Kidney epithelial cell (primary cell): ENCODE measurements at regions not wholly inside any gene's neighbourhood (a gene's known extent, or its start where the extent isn't known, plus 50 kb on each side); places are given as distances from the start of the nearest gene placed in this dataset.

ENCODE experiments used
- DNase-seq: peaks from one replicate; pipeline ENCODE4 v3.0.0-alpha.2; 2010; ENCODE audit warnings: low read depth
- H3K27me3 ChIP-seq: 2 replicates; pipeline ENCODE4 v1.6.0; 2011; ENCODE audit warnings: low read length; ENCODE audit not compliant: control insufficient read depth, insufficient read depth
- H3K36me3 ChIP-seq: 2 replicates; pipeline ENCODE4 v1.5.1; 2011; ENCODE audit warnings: low read length; ENCODE audit not compliant: control insufficient read depth, insufficient read depth
- H3K4me3 ChIP-seq: 2 replicates; pipeline ENCODE4 v1.5.1; 2011; ENCODE audit warnings: low read depth, mild to moderate bottlenecking, control low read depth, low read length
- CTCF ChIP-seq: IDR thresholded peaks from 2 replicates; pipeline ENCODE4 v1.5.1; 2011; ENCODE audit warnings: mild to moderate bottlenecking, moderate library complexity, low read length, control low read depth, inconsistent platforms; ENCODE audit not compliant: insufficient read depth, poor library complexity, severe bottlenecking

GRCh38 chr2:6443061-6443823 is 422.5 kb downstream of the CMPK2 start:
- H3K27me3 ChIP-seq: no peaks in the 10 kb centered on the region
- H3K36me3 ChIP-seq: no peaks in the 10 kb centered on the region
- TF ChIP-seq CTCF: no peak
- H3K4me3 ChIP-seq: no peak overlapping the region
- DNase-seq: no peak

GRCh38 chr2:6444514-6444913 is 421.2 kb downstream of the CMPK2 start:
- Histone ChIP-seq H3K4me3 (no peak overlapping the region), H3K27me3 (no peaks in the 10 kb centered on the region), H3K36me3 (no peaks in the 10 kb centered on the region)
- no peak for DNase-seq
- TF ChIP-seq CTCF: no peak

- no peak for TF ChIP-seq CTCF
- DNase-seq: no peak
- no peaks in the 10 kb centered on the region for H3K27me3 ChIP-seq
These were observed 420.6 kb downstream of the CMPK2 start for GRCh38 chr2:6445156-6445555.

GRCh38 chr2:6446938-6447608 is 418.6 kb downstream of the CMPK2 start:
- Histone ChIP-seq H3K4me3 (no peak overlapping the region), H3K36me3 (no peaks in the 10 kb centered on the region), H3K27me3 (no peaks in the 10 kb centered on the region)
- no peak for TF ChIP-seq CTCF
- DNase-seq: no peak

More at GRCh38 chr2:6445156-6445555, 420.6 kb downstream of the CMPK2 start:
- Histone ChIP-seq H3K36me3 (no peaks in the 10 kb centered on the region), H3K4me3 (no peak overlapping the region)

GRCh38 chr2:6448893-6449292 is 416.8 kb downstream of the CMPK2 start:
- no peak for TF ChIP-seq CTCF
- no peak for DNase-seq
- Histone ChIP-seq H3K27me3 (no peaks in the 10 kb centered on the region), H3K36me3 (no peaks in the 10 kb centered on the region), H3K4me3 (no peak overlapping the region)
